ENCODE measurements at regions not wholly inside any gene's neighbourhood (a gene's known extent, or its start where the extent isn't known, plus 50 kb on each side); places are given as distances from the start of the nearest gene placed in this dataset.

DNA sequence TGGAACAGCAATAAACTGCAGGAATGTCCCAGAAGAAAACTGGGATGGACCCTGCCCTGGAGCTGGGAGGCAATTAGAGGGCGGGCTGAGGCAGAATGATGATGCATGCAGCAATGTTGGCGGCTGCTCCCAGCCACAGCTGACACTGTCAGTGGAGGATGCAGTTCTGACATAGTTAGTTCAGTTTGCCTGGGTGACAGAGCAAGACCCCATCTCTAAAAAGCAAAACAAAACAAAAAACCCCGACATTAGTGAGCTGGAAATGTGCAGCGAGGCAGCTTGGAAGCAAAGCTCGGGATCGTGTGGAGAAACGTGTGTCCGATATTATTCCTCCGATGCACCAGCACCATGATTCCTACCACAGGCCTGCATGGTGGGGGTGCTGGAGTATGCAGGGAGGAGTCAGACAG is 110.1 kb upstream of the UQCRFS1 start:
- no peak for DNase-seq

DNA sequence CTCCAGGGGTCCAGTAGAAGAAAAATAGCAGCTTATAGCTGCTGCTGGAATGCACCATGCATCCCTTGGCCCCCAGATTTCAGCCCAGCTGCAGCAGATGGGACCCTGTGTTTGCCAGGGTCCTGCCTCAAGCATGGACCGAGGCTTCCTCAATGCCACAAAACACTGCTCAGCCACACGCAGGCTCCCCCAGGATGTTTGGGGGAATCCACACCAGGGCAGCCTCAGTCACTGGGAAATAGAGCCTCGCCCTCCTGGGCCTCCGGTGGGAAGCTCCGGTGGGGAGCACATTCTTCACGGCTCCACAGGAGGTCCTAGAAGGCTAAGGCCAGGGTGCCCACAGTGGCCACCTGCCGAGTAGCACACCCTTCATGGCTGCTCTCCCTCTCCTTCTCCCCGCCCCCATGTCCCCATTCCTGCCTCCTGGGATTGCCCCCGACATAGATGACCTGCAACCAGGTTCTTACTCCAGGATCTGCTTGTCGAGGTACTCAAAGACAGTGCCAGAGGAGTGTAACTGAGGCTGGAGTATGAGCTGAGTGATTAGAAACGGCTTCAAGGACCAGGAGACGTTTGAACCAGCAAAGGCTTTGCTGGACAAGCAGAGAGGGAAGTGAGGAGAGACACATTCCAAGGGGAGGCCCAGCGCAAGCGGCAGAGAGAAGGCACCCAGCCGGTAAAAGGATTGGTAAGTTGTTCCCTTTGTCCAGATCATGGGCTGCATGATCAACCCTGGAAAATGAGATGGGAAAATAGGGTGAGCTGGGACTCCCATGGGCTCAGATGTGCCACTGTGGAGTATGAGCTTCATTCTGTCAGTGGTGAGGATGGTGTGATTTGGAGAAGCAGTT is 110.7 kb upstream of the UQCRFS1 start:
- DNase-seq: no peak

DNA sequence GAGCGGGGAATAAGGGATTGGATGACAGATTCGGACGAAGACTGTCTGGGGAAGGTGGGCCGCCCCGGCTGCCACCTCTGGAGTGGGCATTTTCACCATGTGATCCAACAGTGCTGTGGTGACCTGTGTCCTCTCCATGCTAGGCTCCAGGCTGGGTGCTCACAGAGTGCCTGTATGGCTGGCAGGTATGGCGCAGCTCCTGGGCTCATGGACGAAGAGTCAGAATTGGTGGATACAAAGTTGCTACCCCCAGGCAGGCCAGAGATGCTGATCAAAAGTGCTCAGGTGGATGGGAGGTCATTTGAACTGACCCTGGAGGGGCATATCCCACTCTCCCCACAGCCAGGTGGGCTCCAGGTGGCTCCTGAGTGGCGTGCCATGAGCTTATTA is 111.3 kb upstream of the UQCRFS1 start:
- no peak for DNase-seq

DNA sequence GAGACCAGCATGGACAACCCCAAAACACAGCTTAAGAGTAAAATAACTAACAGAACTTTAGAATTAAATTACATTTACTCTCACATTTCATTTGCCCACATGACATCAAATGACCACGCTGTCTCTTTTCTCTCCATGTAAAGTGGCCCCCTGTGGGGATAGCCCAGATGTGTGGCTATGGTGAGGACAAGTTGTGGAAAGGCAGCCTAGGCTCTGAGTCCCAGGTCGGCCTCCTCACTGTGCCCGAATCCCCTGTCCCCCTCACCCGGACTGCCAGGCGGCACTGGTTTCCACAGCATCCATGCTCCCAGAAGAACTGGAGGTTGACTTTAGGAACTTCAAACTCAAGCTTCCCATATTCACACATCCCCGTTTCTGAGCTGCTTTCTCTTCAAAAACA is 111.8 kb upstream of the UQCRFS1 start:
- DNase-seq: no peak

DNA sequence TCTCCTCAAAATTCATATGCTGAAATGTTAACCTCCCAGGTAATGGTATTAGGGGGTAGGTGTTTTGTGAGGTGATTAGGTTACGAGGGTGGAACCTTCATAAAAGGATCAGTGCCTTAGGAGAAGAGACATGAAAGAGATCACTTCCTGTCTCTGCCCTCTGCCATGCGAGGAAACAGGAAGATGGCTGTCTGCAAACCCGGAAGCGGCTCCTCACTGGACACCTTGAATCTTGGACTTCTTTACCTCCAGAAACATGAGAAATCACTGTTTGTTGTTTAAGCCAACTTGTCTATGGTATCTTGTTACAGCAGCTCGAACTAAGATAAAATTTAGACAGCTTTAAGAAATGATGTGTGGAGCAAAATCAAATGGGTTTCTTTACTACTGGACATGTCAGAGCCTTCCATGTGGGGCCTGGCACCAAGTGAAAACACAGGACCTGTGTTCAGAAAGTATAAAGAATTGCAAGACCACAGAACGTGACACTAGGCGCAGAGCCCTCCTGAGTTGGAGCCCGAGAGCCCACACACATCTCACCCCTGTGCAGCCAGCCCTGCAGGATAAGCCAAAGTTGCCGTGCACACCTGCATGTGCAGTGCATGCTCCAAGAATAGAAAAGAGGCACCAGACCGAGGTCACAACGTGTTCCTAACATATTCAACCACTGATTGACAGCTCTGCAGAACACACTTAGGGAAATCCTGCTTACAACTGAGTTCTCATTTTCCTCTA is 112.5 kb upstream of the UQCRFS1 start:
- no peak for DNase-seq

DNA sequence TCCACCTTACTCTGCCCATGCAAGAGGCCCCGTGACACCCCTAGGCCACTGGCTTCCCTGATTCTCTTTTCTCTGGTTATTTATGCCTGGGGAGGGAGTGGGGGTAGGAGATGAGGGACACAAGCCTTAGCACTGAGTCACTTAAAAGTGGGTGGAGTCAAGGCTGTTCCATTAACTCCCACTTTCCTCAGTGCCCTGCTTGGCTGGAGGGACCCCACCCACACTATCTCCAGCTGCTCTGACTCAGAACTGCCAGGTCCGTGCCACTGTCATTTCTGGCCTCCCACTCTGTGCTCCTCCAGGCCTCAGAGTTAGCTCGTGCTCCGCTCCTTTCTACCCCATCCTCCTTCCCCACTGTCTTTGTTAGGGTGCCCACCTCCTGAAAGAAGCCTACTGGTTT is 113.4 kb upstream of the UQCRFS1 start:
- DNase-seq: no peak

DNA sequence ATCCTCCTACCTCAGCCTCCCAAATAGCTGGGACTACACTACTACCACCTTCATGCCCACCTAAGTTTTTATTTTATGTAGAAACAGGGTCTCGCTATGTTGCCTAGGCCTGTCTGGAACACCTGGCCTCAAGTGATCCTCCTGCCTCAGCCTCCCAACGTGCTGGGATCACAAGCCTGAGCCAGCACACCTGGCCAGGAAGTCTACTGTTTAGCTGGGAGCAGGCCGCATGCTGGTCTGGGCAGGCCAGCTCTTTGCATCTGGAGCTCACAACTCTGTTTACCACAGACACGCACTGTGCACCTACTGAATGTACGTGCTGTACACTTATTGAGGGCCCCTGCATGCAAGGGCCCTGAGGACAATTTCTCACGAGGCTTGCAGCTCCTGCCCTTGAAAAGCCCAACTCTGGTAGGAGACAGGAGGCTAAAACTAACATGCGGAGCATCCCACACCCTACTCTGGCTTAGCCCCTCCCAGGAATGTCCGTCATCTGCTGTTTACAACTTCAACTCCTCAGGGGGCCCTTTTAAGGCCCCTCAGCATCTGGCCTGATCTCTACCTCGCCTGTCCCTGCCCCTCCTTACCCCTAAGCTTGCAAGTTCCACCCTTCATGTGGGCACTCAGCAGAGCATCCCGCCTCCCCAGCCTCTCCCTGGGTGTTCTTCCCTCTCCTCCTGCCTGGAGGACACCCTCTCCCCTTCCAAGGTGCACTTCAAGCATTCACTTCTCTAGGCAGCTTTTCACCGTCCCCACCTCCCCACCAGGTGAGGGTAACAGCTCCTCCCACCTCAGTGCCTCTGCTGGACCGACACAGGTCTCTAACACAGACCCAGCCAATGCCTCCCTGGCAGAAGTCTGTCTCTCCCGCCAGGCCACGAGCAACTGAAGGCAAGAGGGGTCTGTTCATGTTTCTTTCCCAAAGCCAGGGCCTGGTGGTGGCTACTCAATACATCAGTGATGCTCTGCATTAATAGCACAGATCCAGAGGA is 114.2 kb upstream of the UQCRFS1 start:
- DNase-seq: no peak

DNA sequence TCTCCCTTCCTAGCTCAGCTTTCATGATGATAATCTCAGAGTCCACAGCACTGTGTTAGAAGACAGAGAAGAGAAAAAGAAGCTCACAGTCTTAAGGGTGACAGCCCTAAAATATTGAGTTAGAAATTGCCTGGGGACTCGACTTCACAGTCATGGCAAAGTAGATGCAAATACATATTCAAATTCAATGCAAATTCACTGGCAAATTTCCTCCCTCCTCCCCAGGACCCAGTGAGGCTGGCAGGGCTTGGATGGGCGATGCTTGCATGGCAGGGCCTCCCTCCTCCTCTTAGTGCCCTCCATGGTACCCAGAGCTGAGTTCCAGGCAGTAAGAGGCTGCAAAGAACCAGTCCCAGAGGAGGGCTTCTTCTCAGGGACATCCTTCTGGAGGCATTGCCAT is 115.6 kb upstream of the UQCRFS1 start:
- DNase-seq: no peak

DNA sequence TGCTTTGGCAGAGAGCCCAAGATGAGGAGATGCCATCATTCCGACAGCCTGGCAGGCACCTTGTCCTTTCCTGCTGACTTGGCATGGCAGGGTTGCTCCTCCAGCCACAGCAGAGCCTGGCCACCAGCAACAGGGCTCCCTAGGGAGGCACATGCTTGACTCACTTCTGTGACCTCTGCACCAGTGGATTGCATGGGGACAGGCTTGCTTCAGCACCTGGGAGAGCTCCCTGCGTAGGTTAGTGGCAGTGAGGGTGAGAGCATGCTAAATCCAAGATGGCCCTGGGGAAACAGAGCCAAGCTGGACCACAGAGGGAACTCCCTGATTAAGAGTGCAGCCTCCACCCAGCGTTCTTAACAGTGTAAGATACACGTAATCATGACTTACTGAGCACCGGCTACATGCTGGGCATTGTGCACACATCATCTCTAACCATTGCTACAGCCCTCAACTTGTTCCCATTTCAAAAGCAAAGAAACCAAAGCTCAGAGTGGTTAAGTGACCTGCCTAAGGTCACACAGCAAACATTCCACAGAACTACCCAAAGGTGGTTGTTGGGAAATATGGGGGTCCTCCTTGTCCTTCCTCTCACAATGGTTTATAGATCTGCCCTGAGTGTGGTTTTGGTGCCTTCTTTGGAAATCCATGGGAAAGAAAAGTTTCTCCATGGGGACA is 116.6 kb upstream of the UQCRFS1 start:
- no peak for DNase-seq

DNA sequence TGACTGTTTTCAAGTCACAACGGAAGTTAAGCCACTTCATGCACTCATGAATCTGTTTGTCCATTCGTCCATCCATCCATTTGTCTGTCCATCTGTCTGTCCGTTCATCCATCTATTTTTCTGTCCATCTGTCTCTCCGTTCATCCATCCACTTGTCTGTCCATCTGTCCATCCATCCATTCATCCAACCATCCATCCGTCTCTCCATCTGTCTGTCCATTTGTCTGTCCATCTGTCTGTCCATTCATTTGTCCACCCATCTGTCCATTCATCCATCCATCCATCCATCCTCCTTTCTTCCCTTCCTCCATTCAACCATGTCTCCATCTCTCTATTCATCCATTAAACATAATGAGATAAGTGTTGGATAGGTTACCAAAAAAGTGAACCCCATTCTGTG is 123.5 kb upstream of the UQCRFS1 start:
- DNase-seq: no peak

DNA sequence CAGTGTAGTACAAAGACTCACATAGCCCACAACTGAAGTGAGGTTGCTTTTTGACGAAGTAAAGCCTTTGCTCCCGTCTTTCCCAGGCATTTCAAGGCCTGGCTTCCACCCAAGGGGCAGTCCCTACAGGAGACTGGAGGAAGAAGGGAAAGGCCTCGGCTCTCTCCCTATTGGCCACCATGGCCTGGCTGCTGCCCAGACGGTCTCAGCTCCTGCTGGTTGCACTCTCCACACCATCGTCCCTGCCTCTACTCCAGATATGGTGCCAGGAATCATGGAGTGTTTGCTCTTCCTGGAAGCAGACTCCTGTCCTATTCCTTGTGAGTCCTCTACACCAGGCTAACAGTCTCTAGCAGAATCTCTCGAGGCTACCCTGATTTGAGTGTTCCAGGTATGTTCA is 124.1 kb upstream of the UQCRFS1 start:
- no peak for DNase-seq

DNA sequence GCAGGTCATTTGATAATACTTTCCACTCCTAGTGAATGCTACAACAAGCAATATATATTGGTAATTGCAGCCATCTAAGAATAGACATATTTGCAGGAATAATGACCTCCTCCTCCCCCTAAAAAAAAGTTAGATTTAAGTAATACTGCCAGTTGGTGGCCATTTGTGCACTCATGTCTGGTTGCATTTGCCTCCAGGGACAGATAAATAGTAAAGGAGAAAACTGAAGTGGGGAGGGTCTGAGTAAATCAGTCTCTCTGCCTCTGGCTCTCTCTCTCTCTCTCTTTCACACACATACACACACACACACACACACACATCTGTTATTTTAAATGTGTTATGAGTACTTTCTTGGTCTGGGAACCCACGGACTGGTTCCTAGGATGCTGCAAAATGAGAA is 125.5 kb upstream of the UQCRFS1 start:
- DNase-seq: no peak

DNA sequence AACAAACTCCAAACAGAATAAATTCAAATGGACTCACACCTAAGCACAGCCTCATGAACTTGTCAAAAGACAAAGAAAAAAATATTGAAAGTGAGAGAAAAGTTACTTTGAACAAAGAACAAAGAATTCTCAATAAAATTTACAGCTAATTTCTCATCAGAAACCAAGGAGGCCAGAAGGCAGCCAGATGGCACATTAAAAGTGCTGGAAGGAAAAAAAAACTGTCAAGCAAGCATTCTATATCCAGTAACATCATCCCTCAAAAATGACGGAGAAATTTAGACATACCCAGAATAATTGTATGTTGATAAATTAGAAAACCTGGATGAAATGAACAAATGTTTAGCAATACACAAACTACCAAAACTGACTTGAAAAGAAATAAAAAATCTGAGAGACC is 129.8 kb upstream of the UQCRFS1 start:
- DNase-seq: no peak

DNA sequence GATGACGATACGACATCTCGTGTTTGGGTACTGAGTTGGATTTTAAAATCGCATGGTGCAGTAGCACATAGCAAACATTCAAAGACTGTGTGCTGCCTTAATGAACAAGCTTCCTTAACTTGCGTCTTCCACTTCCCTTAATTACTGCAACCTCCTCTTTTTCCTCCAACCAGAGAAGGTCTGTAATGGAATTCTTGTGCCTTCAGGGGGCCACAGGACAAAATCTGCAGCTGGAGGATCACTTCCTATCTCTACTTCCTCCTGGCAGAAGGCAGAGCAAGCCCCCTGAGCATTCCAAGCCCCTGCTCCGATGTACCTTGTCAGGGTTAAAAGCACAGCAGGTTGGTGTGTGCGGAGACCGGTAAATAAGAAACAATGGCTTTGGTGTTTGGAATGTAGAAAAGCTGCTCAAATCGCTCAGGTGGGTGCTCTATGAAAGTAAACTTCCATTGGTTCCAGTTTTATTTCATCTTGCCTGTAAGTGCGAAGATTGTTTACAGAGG is 151.3 kb upstream of the UQCRFS1 start:
- no peak for DNase-seq

DNA sequence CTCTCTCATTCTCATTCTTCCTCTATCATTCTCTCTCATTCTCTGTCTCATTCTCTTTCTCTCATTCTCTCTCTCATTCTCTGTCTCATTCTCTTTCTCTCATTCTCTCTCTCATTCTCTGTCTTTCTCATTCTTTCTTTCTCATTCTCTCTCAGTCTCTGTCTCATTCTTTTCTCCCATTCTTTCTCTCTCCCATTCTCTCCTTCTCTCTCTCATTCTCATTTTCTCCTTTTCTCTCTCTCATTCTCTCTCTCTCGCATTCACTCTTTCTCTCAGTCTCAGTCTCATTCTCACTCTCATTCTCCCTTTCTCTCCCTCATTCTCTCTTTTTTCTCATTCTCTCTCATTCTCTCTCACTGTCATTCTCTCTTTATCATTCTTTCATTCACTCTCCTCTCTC is 152.0 kb upstream of the UQCRFS1 start:
- DNase-seq: no peak

DNA sequence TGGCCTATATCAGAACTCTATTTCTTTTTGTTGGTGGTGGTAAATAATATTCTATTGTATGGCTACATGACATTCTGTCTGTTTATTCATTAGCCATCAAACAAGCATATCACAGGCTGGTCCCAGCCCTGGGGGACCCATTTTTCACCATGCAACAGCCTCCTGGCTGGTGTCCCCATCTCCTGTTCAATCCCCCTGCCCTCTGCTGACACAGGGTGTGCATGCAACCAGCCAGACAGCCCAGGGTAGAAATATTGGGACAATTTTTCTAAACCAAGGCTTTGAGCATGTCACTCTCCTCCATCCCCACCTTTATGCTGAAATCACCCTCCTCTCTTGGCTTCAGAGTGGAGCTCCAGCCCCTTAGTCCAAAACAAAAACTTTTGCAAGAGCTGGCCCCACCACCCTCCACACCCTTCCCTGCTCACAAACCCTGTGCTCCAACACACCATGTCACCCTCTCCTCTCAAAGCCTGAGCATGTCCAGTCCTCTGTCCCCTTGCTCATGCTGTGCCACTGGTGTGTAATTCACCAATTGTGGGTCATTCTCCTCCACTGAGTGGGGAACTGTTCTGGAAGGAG is 153.0 kb upstream of the UQCRFS1 start:
- DNase-seq: no peak

DNA sequence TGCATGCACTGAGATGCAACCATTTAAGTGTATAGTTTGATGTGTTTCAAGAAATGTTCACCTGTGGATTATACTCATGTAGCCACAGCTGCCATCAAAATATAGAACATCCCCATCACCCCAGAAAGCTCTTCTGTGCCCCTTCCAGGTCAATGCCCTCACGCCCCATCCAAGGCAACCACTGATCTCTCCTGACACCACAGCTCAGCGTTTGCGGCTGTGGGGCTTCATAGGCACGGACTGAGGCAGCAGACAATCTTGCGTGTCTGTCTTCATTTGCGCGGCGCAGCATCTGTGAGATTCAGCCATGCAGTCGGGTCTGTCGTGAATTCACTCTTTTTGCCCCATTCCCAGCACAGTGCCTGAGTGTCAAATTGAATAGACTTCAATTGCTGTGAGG is 153.8 kb upstream of the UQCRFS1 start:
- no peak for DNase-seq

DNA sequence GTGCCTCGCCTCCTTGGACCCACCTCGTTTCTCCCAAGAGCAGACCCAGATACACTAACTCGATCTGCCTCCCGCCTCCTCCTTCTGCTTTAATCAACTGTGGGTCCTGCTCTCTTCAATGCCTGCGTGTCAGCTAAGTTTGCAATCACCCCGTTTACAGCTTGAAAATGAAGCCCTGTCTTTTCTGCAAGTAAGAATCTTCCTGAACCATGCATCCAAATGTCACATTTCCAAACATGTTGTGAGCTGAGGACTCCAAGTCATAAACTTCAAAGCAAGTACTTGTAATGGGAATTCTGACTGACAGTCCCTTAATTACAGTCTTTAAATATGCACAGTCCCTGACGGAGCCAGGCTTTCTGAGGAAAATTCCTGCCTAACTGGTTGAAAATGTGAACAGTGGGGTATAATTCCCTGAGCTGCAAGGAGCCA is 154.9 kb upstream of the UQCRFS1 start:
- no peak for DNase-seq

DNA sequence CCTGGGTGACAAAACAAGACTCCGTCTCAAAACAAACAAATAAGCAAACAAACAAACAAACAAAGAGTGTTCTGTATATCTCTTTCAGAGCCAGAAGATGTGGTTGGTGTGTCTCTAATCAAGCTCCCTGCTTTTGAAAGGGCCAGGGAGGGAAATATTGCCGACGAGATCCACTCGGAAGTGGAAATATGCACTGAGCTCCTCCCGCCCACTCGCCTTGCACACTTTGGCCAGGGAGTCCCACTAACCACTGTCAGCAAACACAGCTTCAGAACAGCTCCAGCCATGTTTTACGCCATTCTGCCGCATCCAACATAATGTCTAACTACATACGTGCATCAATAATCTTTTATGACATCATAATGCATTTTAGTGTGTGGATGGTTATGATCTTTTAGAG is 155.5 kb upstream of the VSTM2B start:
- DNase-seq: no peak

DNA sequence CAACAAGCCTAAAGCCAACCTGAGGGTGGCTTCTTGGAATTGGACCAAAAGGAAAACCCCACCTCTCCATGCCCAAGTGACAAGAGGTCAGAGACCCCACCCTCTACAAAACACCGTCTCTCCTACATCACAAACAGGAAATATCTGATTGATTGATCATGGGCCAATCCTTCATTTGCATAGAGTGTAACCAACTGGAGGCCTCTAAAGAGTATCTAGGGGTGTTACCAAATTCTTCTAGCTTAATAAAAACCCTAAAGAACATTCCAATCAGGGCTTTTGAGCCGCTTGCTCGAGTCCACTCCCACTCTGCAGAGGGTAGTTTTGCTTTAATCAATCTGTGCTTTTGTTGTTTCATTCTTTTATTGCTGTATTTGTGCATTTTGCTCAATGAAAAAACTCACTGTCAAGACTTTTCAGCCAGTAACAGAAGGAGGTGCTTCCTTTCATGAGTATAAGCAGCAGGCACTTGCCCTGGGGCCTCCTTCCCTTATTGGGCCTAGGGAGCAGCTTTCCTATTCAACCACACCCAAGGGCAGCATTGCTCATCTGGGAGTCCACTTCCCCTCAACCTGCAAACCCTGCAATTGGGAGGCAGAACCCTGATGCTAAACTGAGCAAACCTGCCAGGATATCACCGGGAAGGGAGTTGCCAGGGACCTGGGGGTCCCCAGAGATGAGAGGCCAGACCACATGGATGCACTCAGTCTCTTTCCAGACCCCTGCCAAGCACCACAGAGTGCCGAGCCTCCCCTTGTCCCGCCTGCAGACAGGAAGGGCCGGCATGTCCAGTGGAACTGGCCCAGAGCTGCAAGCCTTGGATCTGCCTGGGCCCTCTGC is 154.3 kb upstream of the VSTM2B start:
- DNase-seq: no peak

All from nucleus accumbens (tissue), 56 donors.